EL (cell line): ENCODE measurements at regions not wholly inside any gene's neighbourhood (a gene's known extent, or its start where the extent isn't known, plus 50 kb on each side); places are given as distances from the start of the nearest gene placed in this dataset.
"Not testable (repeated sequence)": the region's sequence is repeated elsewhere in the genome, so short reads cannot be mapped to it uniquely, and the experiment has no call there.

Experiments used
- DNase-seq: peaks from one replicate; pipeline ENCODE4 v3.0.0-alpha.2; 2016

DNA sequence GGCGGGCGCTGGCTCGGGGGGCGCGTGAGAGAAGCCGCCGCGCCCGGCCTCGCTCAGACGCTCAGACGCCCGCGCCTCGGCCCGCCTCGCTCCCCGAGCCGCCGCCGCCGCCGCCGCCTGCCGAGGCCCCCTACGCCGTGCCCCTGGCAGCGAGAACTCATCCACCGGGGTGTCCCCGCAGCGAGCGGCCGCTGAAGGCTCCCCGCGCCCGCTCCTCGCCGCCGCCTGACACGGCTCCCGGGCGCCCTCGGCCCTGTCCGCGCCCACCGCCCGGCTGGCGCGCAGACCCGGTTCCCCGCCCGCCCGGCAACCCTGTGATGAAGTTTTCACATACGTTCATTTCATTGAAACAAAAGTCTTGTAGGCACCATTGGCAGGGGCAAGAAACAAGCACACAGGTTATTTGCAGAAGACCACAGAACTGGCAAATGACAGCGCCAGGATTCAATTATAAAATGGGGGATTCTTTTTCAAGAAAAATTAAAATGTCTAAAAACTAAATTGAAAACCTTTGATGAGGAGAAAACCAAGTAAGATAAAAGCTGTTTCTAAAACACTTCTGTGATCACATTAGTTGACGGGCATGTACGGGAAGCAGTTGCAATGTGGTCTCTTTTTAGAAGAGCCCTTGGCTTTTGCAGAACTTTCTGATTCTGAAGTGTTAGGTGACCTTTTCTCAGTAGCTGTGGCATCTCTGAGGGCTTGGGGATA is 50.5 kb upstream of the TUBA3D start:
- no peak for DNase-seq

GRCh38 chr2:131424605-131425114 is 51.3 kb upstream of the TUBA3D start:
- DNase-seq: not testable (repeated sequence)

GRCh38 chr2:131420751-131421150 is 55.2 kb upstream of the TUBA3D start:
- DNase-seq: not testable (repeated sequence)

GRCh38 chr2:131419441-131419840 is 55.5 kb upstream of the RAB6D start:
- DNase-seq: peak; percentile 2

DNA sequence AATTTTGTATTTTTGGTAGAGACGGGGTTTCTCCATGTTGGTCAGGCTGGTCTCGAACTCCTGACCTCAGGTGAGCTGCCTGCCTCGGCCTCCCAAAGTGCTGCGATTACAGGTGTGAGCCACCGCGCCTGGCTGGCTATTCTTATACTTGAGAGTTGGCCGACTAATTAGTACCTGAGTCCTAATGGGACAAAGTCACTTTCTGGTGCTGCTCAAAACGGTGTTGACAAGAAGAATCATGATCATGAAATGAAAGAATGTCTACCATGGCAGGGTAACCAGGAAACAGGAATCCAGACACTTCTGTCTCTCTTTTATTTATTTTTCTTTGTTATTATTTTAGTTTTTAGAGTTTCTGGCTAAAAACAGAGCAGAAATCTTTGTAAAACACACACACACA is 54.7 kb upstream of the RAB6D start:
- no peak for DNase-seq

GRCh38 chr2:131417886-131418285 is 53.9 kb upstream of the RAB6D start:
- DNase-seq: no peak

GRCh38 chr2:131413785-131414184 is 49.8 kb upstream of the RAB6D start:
- no peak for DNase-seq
